ENCODE measurements at regions not wholly inside any gene's neighbourhood (a gene's known extent, or its start where the extent isn't known, plus 50 kb on each side); places are given as distances from the start of the nearest gene placed in this dataset.
"Not testable (repeated sequence)": the region's sequence is repeated elsewhere in the genome, so short reads cannot be mapped to it uniquely, and the experiment has no call there.

DNA sequence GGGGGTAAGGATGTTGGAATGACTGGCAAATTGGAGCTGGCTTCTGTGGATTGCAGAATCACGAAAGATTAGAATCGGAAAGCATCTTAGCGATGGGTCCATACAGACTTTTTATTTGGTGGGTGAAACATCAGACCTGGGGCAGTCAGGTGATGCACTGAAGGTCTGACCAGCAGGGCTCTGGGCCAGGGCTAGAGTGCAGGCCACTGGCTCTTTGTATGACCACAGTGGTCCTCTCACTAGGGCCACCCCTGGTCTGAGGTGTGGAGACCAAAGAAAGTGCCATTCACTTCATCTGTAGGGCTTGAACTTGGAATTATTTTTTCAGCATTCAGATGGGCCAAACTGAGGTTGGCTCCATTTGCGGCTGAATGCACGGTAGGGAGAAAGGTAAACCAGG, 306.4 kb downstream of the RPS6KC1 start:
- H3K4me2 ChIP-seq: no peak overlapping the region
- H3K27me3 ChIP-seq (ENCODE audit: insufficient read depth): no peaks in the 10 kb centered on the region
- no peaks in the 10 kb centered on the region for H3K79me2 ChIP-seq (ENCODE audit: insufficient read depth)
- POLR2A ChIA-PET: no interaction called here
- 58% methylated on average over 5 of the region's 5 CpGs for WGBS (ENCODE audit: low lambda C conversion rate)
- no peak overlapping the region for H2AFZ ChIP-seq (ENCODE audit: low read depth)
- no peak for DNase-seq
- no peak for TF ChIP-seq TCF12 (IDR thresholded peaks at IDR 0.05)
- TF ChIP-seq SMC3 (IDR thresholded peaks at IDR 0.05; ENCODE audit: low read depth, low read length): no peak
- no peak for TF ChIP-seq MXI1 (IDR thresholded peaks at IDR 0.05; ENCODE audit: low read depth, low read length)
- TF ChIP-seq EZH2phosphoT487 (IDR thresholded peaks at IDR 0.05; ENCODE audit: borderline replicate concordance, low read depth): no peak
- no peak for TF ChIP-seq RFX5 (IDR thresholded peaks at IDR 0.05; ENCODE audit: low read length)
- TF ChIP-seq CHD2 (IDR thresholded peaks at IDR 0.05; ENCODE audit: low read length, partially characterized antibody): no peak
- no peak for TF ChIP-seq ELF1 (IDR thresholded peaks at IDR 0.05)
- TF ChIP-seq, protein P1, sequence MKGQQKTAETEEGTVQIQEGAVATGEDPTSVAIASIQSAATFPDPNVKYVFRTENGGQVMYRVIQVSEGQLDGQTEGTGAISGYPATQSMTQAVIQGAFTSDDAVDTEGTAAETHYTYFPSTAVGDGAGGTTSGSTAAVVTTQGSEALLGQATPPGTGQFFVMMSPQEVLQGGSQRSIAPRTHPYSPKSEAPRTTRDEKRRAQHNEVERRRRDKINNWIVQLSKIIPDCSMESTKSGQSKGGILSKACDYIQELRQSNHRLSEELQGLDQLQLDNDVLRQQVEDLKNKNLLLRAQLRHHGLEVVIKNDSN (IDR thresholded peaks at IDR 0.05; ENCODE audit: borderline replicate concordance, low read depth): no peak
- TF ChIP-seq FOSL2 (IDR thresholded peaks at IDR 0.05; ENCODE audit: borderline replicate concordance, low read depth): no peak
- TF ChIP-seq GABPA (IDR thresholded peaks at IDR 0.05; ENCODE audit: low read depth): no peak
- no peak for TF ChIP-seq IRF3 (IDR thresholded peaks at IDR 0.05; ENCODE audit: low read depth, low read length)
- TF ChIP-seq YY1 (IDR thresholded peaks at IDR 0.05; ENCODE audit: low read depth): no peak
- TF ChIP-seq NFIC (IDR thresholded peaks at IDR 0.05; ENCODE audit: borderline replicate concordance): no peak
- TF ChIP-seq GATA2 (CRISPR knock-in tag; IDR thresholded peaks at IDR 0.05): no peak
- no peak for TF ChIP-seq POLR2AphosphoS5 (IDR thresholded peaks at IDR 0.05; ENCODE audit: low read depth, low read length)
- no peak for TF ChIP-seq USF2 (IDR thresholded peaks at IDR 0.05; ENCODE audit: borderline replicate concordance, low read depth, low read length)
- no peak for TF ChIP-seq RAD21 (IDR thresholded peaks at IDR 0.05; ENCODE audit: low read length)
- TF ChIP-seq, protein P2, sequence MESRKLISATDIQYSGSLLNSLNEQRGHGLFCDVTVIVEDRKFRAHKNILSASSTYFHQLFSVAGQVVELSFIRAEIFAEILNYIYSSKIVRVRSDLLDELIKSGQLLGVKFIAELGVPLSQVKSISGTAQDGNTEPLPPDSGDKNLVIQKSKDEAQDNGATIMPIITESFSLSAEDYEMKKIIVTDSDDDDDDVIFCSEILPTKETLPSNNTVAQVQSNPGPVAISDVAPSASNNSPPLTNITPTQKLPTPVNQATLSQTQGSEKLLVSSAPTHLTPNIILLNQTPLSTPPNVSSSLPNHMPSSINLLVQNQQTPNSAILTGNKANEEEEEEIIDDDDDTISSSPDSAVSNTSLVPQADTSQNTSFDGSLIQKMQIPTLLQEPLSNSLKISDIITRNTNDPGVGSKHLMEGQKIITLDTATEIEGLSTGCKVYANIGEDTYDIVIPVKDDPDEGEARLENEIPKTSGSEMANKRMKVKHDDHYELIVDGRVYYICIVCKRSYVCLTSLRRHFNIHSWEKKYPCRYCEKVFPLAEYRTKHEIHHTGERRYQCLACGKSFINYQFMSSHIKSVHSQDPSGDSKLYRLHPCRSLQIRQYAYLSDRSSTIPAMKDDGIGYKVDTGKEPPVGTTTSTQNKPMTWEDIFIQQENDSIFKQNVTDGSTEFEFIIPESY (IDR thresholded peaks at IDR 0.05; ENCODE audit: borderline replicate concordance, low read depth): no peak
- no peak for TF ChIP-seq REST (IDR thresholded peaks at IDR 0.05; ENCODE audit: low read depth, low read length)
- H3K27ac ChIP-seq (ENCODE audit: low read depth in 2 of 2, low read length in 1 of 2): no peak overlapping the region
- CTCF ChIA-PET: interaction anchor here (1.8 kb wide), 1 partner anchor 15 kb away, joined by 6 read pairs; no protein-coding TSS in a partner anchor
- no peaks in the 10 kb centered on the region for H3K9me3 ChIP-seq
- H3K4me1 ChIP-seq (ENCODE audit: control insufficient read depth in 1 of 2, insufficient read depth in 2 of 2, low read depth in 1 of 2, low read length in 1 of 2): no peaks in the 10 kb centered on the region
- no peaks in the 10 kb centered on the region for H4K20me1 ChIP-seq (ENCODE audit: insufficient read depth)
- no peaks in the 10 kb centered on the region for H3K9me2 ChIP-seq
- H3F3A ChIP-seq (replicated peaks; ENCODE audit: insufficient read depth): no peaks in the 10 kb centered on the region
- H3K36me3 ChIP-seq (replicated peaks in 1 of 2; ENCODE audit: control insufficient read depth in 1 of 2, insufficient read depth in 2 of 2, low read length in 1 of 2): no peaks in the 10 kb centered on the region
- no peak overlapping the region for H3K9ac ChIP-seq
- H3K4me3 ChIP-seq (ENCODE audit: low read depth in 2 of 2, low read length in 1 of 2): no peak overlapping the region

DNA sequence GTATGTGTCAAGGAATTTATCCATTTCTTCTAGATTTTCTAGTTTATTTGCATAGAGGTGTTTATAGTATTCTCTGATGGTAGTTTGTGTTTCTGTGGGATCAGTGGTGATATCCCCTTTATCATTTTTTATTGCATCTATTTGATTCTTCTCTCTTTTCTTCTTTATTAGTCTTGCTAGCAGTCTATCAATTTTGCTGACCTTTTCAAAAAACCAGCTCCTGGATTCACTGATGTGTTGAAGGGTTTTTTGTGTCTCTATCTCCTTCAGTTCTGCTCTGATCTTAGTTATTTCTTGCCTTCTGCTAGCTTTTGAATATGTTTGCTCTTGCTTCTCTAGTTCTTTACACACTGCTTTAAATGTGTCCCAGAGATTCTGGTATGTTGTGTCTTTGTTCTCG, 307.3 kb downstream of the RPS6KC1 start:
- H3K9me2 ChIP-seq; H3K4me1 ChIP-seq (ENCODE audit: control insufficient read depth in 1 of 2, insufficient read depth in 2 of 2, low read depth in 1 of 2, low read length in 1 of 2); H3K79me2 ChIP-seq (ENCODE audit: insufficient read depth); H3K4me2 ChIP-seq; H3K4me3 ChIP-seq (ENCODE audit: low read depth in 2 of 2, low read length in 1 of 2); H3F3A ChIP-seq (replicated peaks; ENCODE audit: insufficient read depth); H3K36me3 ChIP-seq (replicated peaks in 1 of 2; ENCODE audit: control insufficient read depth in 1 of 2, insufficient read depth in 2 of 2, low read length in 1 of 2); H3K9ac ChIP-seq; H3K27ac ChIP-seq (ENCODE audit: low read depth in 2 of 2, low read length in 1 of 2); H2AFZ ChIP-seq (ENCODE audit: low read depth); H3K27me3 ChIP-seq (ENCODE audit: insufficient read depth); CTCF ChIA-PET; DNase-seq; POLR2A ChIA-PET; H3K9me3 ChIP-seq; H4K20me1 ChIP-seq (ENCODE audit: insufficient read depth): not testable (repeated sequence)
- 0% methylated on average over 1 of the region's 1 CpG for WGBS (ENCODE audit: low lambda C conversion rate)

Data from SK-N-SH (cell line).